Kasumi-1 (cell line): ENCODE measurements at regions not wholly inside any gene's neighbourhood (a gene's known extent, or its start where the extent isn't known, plus 50 kb on each side); places are given as distances from the start of the nearest gene placed in this dataset.
"Not testable (repeated sequence)": the region's sequence is repeated elsewhere in the genome, so short reads cannot be mapped to it uniquely, and the experiment has no call there.

Experiments used
- DNase-seq, 2 experiments: peaks; one replicate each; lab custom pipeline; 2025; lab: John Stamatoyannopoulos, UW

- no peak for DNase-seq
These were observed 88.5 kb upstream of the NFASC start for GRCh38 chr1:204782118-204782700.

- DNase-seq: not testable (repeated sequence)
These were observed 85.6 kb upstream of the NFASC start for GRCh38 chr1:204785023-204785422.

DNA sequence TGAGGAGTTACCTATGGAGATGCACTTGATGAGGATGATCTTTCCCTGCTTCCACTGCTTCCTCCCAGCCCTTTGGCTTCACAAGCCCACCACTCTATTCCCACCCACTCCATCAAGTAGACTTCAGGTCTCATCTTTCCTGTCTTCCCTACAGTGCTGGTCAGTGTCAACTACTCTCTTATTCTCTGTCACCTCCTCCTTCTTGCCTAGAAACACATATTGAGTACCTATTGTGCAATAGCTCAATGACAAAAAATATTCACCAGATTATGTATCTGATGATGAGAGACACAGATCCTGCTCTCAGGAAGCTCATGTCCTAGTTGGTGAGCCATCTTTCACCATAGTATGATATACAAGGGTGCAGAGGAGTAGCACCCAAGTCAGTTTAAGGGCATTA, 82.2 kb upstream of the NFASC start:
- DNase-seq: no peak

DNA sequence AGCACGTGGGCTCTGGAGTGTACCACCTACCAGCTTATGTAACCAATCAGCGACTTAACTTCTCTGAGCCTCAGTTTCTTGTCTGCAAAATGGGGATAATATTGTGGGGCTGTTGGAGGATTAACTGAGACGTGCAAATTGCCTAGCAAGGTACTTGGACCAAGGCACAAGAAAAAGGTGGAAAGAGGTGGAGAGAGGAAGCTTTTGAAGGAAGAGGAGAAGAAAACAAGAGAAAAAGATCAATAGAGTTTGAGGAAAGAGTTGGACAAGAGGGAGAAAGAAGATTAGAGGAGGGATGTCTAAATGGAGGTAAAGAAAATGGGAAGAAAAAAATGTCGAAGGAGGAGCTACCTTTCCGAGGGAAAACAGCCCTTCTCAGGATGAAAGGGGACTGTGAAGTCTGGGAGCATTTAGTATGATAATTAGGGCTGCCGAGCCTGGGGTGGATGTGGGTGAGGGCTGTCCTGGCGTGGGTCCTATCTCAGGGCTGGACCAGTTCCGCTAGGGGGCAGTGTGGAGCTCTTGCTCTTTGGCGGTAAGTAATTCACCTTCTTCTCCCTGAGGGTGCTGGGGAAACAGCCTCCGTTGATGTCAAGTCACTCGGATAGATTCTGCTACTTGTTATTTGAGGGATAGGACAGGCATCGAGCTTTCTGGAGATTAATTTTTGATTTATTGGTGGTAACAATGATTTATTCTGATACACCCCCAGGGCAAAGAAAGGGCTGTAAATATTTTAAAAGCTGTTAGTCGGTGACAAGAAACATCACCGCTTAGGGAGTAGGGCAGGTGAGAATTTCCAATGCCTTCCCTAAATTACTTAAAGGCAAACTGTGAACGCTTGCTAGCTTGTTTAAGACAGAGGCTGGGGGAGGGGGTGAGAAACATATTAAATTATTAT, 79.0 kb upstream of the NFASC start:
- DNase-seq: peak; percentile 40 to 65

DNA sequence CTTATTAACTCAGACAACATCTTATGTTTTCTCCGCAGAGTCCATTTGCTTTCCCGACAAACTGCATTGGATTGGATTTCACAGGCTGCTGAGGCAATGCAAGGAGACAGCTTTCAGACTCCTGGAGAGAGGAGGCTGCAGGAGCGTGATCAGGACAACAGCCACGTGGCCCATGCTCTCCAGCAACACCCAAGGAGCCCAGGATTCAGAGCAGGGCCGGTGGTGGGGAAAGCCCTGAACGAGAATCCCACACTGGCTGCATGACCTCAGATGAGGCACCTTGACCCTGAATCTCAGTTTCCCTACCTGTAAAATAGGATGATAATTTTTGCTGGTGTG, 78.3 kb upstream of the NFASC start:
- no peak for DNase-seq

DNA sequence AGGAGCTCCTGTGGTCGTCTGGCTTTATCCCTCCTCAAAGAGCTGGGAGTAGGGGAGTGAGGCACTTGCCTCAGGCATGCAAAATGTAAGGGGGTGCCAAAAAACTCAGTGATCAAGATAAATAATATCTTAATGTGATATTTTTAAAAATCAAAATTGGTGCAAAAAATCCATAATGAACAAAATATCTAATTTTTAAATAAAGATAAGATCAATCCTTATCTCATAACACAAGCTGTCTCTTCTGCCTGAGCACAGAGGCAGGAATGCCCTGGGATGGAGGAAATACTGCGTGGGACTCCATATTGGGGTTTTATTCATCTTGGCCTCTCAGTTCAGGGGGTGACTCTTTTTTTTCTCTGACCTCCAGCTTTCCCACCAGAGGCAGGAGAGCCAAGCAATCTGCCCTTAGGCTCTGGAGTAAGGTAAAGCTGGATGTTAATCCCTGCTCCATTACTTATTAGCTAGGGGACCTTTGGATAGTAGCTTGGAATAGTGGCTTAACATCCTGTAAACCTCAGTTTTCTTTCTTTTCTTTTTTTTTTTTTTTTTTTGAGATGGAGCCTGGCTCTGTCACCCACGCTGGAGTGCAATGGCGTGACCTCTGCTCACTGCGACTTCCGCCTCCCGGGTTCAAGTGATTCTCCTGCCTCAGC, 77.3 kb upstream of the NFASC start:
- DNase-seq: no peak

- DNase-seq: not testable (repeated sequence)
These were observed 73.8 kb upstream of the NFASC start for GRCh38 chr1:204796886-204797285.

DNA sequence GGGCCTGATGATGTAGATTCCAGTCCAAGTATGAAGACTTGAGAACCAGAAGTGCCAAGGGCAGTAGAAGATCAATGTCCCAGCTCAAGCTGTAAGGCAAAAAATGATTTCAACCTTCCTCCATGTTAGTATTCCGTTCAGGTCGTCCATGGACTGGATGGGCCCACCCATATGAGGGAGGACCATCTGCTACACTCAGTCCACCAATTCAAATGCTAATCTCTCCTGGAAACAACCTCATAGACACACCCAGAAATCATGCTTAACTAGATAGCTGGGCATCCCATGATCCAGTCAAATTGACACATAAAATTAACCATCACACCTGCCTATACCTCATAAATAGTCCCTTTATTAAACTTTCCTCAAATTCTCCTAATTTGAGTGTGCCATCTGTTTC, 73.3 kb upstream of the NFASC start:
- DNase-seq: no peak

- DNase-seq: no peak
These were observed 71.0 kb upstream of the NFASC start for GRCh38 chr1:204799630-204800029.

- no peak for DNase-seq
These were observed 69.5 kb upstream of the NFASC start for GRCh38 chr1:204801211-204801610.

- no peak for DNase-seq
These were observed 68.1 kb upstream of the NFASC start for GRCh38 chr1:204802401-204803175.

- no peak for DNase-seq
These were observed 67.1 kb upstream of the NFASC start for GRCh38 chr1:204803607-204804006.

DNA sequence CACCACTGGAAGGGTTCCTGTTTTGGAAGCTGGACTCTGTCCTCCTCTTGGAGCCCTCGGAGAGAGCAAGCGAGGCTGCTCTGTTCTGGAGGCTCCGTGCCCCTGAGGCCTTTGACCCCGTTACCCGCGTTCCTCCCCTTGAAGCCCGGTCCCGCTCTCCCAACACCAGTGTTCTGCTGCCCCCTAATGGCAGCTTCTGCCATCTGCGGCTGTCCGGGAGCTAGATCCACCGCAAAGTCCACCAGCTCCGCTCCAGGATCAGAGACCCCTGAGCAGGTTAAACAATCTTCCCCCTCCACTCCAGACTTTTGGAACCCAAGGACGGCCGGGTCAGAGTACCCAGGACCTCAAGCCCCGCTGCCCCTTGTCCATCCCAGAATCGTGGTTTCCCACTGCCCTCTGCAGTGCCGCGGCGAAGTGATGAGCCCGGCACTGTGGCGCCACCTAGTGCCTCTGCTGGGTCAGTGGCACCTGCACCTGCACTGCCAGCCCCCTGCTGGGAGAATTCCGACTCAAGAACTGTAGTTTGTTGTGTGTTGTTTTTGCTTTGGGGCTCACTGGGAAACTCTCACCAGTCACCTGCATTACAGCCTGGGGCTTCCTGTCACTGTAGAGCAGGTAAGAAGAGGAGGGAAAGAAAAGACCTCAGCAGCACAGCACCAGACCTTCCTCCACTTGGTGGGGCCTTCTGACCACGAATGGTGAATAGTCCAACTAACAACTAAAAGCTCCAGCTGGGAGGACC, 63.5 kb upstream of the NFASC start:
- peak; percentile 69 to 80 for DNase-seq

GRCh38 chr1:204809488-204809887, 61.2 kb upstream of the NFASC start:
- no peak for DNase-seq

GRCh38 chr1:204812842-204813241, 57.8 kb upstream of the NFASC start:
- no peak for DNase-seq

GRCh38 chr1:204813522-204813921, 57.1 kb upstream of the NFASC start:
- DNase-seq: no peak

GRCh38 chr1:204814166-204814884, 56.3 kb upstream of the NFASC start:
- DNase-seq: no peak

GRCh38 chr1:204817341-204817740, 53.3 kb upstream of the NFASC start:
- no peak for DNase-seq

DNA sequence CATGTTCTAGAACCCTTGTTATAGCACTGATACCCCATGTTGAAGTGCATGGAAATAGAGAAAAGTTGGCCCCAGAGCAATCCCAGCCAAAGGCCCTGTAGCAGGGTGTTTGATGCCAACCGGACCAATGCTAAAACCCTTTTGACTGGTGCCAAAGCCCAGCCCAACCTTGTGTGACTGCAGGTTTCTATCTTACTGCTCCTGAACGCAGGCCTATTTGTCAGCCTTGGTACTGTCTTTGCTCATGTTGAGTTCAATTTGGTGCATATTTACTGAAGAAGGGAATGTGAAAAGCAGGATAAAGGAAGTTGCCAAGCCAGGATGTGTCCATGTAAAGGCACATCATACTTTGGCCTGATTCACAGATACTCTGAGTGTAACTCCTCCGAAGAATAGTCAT, 51.7 kb upstream of the NFASC start:
- no peak for DNase-seq

- no peak for DNase-seq
These were observed 51.2 kb upstream of the NFASC start for GRCh38 chr1:204819495-204819894.
